ENCODE measurements at regions not wholly inside any gene's neighbourhood (a gene's known extent, or its start where the extent isn't known, plus 50 kb on each side); places are given as distances from the start of the nearest gene placed in this dataset.

- peak overlapping the region; percentile 27 to 70 (median 52) for H3K27ac ChIP-seq
- TF ChIP-seq POLR2A (IDR thresholded peaks at IDR 0.05) (no peak), CTCF (IDR thresholded peaks at IDR 0.05) (no peak)
- no peaks in the 10 kb centered on the region for H3K36me3 ChIP-seq
- DNase-seq (peak in 2 of 5 donors; percentile 35 to 42), ATAC-seq (peak; percentile 51 to 88 (median 80))
- H3K4me1 ChIP-seq, result peaks cover 0 to 41% (median 10%) of the 10 kb centered on the region in 12 donors
- peaks cover 0 to 7% (median 0%) of the 10 kb centered on the region in 12 donors for H3K9me3 ChIP-seq
- peak overlapping the region in 10 of 12 donors; percentile 12 to 48 (median 33) for H3K4me3 ChIP-seq
- 44 to 59% (median 51%) methylated on average over 15 of the region's 15 CpGs for WGBS, 4 donors
- intact Hi-C loops (cut with DNase I), result loop anchor here in 2 of 10 donors (5.0 to 10.0 kb wide), 2 partner anchors 47 to 65 kb away; no protein-coding TSS in a partner anchor
- H3K27me3 ChIP-seq, result no peaks in the 10 kb centered on the region
Observed at GRCh38 chr21:16279731-16280581, 550.2 kb downstream of the USP25 start.

- DNase-seq (no peak), ATAC-seq (peak in 1 of 4 donors; percentile 37)
- Histone ChIP-seq H3K27me3 (no peaks in the 10 kb centered on the region), H3K9me3 (peaks cover 0 to 7% (median 0%) of the 10 kb centered on the region in 12 donors), H3K4me3 (peak overlapping the region in 9 of 12 donors; percentile 18 to 48 (median 35)), H3K4me1 (peaks cover 0 to 48% (median 10%) of the 10 kb centered on the region in 12 donors), H3K27ac (peak overlapping the region; percentile 27 to 70 (median 52)), H3K36me3 (no peaks in the 10 kb centered on the region)
- intact Hi-C loops (cut with DNase I), result loop anchor here in 1 of 10 donors (10.0 kb wide), 1 partner anchor 66 kb away; no protein-coding TSS in a partner anchor
- no peak for TF ChIP-seq POLR2A (IDR thresholded peaks at IDR 0.05)
- TF ChIP-seq CTCF (IDR thresholded peaks at IDR 0.05), result no peak
- WGBS, 4 donors, result 51 to 68% (median 59%) methylated on average over 2 of the region's 2 CpGs
Observed at GRCh38 chr21:16280686-16281091, 550.9 kb downstream of the USP25 start.

GRCh38 chr21:16283516-16283915 lies 553.7 kb downstream of the USP25 start:
- intact Hi-C loops (cut with DNase I), result loop anchor here in 1 of 10 donors (10.0 kb wide), 1 partner anchor 69 kb away; no protein-coding TSS in a partner anchor

More at GRCh38 chr21:16283516-16283915, 553.7 kb downstream of the USP25 start:
- TF ChIP-seq POLR2A (IDR thresholded peaks at IDR 0.05) (no peak), CTCF (IDR thresholded peaks at IDR 0.05) (no peak)
- H3K27ac ChIP-seq, result peak overlapping the region in 2 of 12 donors; percentile 29 to 65
- H3K9me3 ChIP-seq, result no peaks in the 10 kb centered on the region
- H3K4me3 ChIP-seq, result no peak overlapping the region
- H3K36me3 ChIP-seq, result no peaks in the 10 kb centered on the region
- 90 to 95% (median 94%) methylated on average over 2 of the region's 2 CpGs for WGBS, 4 donors
- no peak for DNase-seq
- H3K4me1 ChIP-seq, result peaks cover 0 to 68% (median 10%) of the 10 kb centered on the region in 12 donors
- ATAC-seq, result no peak
- no peaks in the 10 kb centered on the region for H3K27me3 ChIP-seq

Measured in heart left ventricle (tissue), 16 donors.